Loucy (cell line): ENCODE measurements at regions not wholly inside any gene's neighbourhood (a gene's known extent, or its start where the extent isn't known, plus 50 kb on each side); places are given as distances from the start of the nearest gene placed in this dataset.

Source experiments
- CTCF ChIP-seq: fragments of 200-600 bp; sonication (generic); conservative IDR thresholded peaks from 2 replicates; pipeline ENCODE4 v1.5.1; 2014; ENCODE audit warnings: mild to moderate bottlenecking, antibody characterized with exemption, low read length
- EZH2phosphoT487 ChIP-seq: fragments of 200-600 bp; IDR thresholded peaks from 2 replicates; pipeline ENCODE4 v1.6.1; 2018; ENCODE audit warnings: antibody characterized with exemption, mild to moderate bottlenecking, moderate library complexity, borderline replicate concordance

- TF ChIP-seq EZH2phosphoT487 (no peak), CTCF (no peak)
Measured at GRCh38 chr1:60731321-60731720, 351.0 kb upstream of the NFIA start.
